Prostate gland (tissue), 2 donors: ENCODE measurements at regions not wholly inside any gene's neighbourhood (a gene's known extent, or its start where the extent isn't known, plus 50 kb on each side); places are given as distances from the start of the nearest gene placed in this dataset.

Source experiments
- DNase-seq: peaks from one replicate; pipeline ENCODE4 v3.0.0-alpha.2; 2019; ENCODE audit warnings: low spot score
- H3K27ac ChIP-seq, 2 donors: fragments of 200-600 bp; sonication (generic); 2 replicates each; pipeline ENCODE4 v1.5.1; 2017 to 2019
- H3K27me3 ChIP-seq: fragments of 200-600 bp; sonication (generic); replicated peaks from 2 replicates; pipeline ENCODE4 v1.5.1; 2019; ENCODE audit not compliant: insufficient read depth
- H3K36me3 ChIP-seq, 2 donors: fragments of 200-600 bp; sonication (generic); 1 replicate in 1 of 2; 2 replicates in 1 of 2; pipeline versions ENCODE4 v1.5.1 to v1.8.1; 2017 to 2019
- H3K4me1 ChIP-seq: fragments of 200-600 bp; sonication (generic); replicated peaks from 2 replicates; pipeline ENCODE4 v1.5.1; 2019
- H3K4me3 ChIP-seq, 2 donors: fragments of 200-600 bp; sonication (generic); 2 replicates each; pipeline ENCODE4 v1.5.1; 2017 to 2019
- H3K9me3 ChIP-seq: fragments of 200-600 bp; sonication (generic); 2 replicates; pipeline ENCODE4 v1.5.1; 2017
- POLR2A ChIP-seq: fragments of 450-650 bp; IDR thresholded peaks from one replicate; pipeline ENCODE4 v1.6.1; 2016; ENCODE audit warnings: antibody characterized with exemption, mild to moderate bottlenecking
- POLR2AphosphoS5 ChIP-seq: sonication (generic); formaldehyde crosslinking; IDR thresholded peaks from one replicate; pipeline ENCODE4 v1.6.1; 2017; ENCODE audit warnings: antibody characterized with exemption
- WGBS: methylation state at CpG from one replicate; pipeline ENCODE4 v1.1.5; 2018; 5-methylcytosine and 5-hydroxymethylcytosine counted together
- intact Hi-C: fragments of 100-400 bp; cut with DNase I; formaldehyde crosslinking; loops from one replicate; pipeline ENCODE4 v1.14.2; 2022
- TF ChIP-seq, protein P1 (sequence below), 4 experiments: fragments of 200-600 bp in 2 of 4; fragments of 450-650 bp in 2 of 4; sonication (generic) in 2 of 4; IDR thresholded peaks; 1 replicate in 3 of 4; 2 replicates in 1 of 4; pipeline ENCODE4 v1.5.1; 2016 to 2019; ENCODE audit warnings: antibody characterized with exemption in 4 of 4, mild to moderate bottlenecking in 2 of 4, moderate library complexity in 2 of 4

DNA sequence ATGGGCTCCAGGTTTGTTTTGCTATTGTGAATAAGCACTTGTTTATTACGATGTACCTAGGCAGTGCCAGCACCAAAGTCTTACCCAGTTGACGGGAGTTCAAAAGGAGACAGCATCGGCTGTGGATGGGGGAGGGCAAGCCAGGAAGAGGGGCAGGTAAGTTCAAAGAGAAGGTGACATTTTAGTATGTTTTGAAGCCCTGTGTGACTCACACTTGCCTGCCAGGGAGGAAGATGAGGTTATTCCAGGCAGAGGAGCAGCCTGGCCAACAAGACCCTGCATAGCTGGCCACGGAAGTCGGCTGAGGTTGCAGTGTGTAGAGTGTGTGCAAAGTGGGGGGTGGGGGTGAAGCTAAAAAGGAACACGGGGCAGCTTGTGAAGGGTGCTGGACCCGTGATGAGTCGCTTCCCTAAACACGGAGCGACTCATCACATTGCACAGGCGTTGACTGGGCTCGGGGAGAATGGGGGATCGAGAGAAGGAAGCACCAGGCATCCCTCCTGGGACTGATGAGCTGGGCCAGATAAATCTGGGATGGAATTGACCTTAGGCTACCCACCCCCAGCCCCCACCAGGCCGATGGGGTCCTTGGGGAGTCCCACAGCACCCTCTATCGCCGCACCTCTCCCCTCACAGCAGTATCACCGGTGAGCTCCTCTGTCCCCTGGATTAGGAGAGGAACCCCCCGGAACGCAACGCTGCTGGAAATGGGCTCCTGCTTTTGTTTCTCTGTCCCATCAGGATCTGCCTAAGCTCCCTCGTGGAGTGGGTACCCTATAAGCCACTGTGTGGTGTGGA, 97.9 kb upstream of the IKZF1 start:
- H3K4me1 ChIP-seq: no peaks in the 10 kb centered on the region
- 82% methylated on average over 21 of the region's 21 CpGs for WGBS
- no peaks in the 10 kb centered on the region for H3K27me3 ChIP-seq
- no peak overlapping the region for H3K27ac ChIP-seq
- intact Hi-C loops: no loop called here
- H3K4me3 ChIP-seq: no peak overlapping the region
- H3K36me3 ChIP-seq: no peaks in the 10 kb centered on the region
- H3K9me3 ChIP-seq: no peaks in the 10 kb centered on the region
- DNase-seq: no peak
- TF ChIP-seq POLR2AphosphoS5 (no peak), POLR2A (no peak)
- TF ChIP-seq, protein P1, sequence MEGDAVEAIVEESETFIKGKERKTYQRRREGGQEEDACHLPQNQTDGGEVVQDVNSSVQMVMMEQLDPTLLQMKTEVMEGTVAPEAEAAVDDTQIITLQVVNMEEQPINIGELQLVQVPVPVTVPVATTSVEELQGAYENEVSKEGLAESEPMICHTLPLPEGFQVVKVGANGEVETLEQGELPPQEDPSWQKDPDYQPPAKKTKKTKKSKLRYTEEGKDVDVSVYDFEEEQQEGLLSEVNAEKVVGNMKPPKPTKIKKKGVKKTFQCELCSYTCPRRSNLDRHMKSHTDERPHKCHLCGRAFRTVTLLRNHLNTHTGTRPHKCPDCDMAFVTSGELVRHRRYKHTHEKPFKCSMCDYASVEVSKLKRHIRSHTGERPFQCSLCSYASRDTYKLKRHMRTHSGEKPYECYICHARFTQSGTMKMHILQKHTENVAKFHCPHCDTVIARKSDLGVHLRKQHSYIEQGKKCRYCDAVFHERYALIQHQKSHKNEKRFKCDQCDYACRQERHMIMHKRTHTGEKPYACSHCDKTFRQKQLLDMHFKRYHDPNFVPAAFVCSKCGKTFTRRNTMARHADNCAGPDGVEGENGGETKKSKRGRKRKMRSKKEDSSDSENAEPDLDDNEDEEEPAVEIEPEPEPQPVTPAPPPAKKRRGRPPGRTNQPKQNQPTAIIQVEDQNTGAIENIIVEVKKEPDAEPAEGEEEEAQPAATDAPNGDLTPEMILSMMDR (IDR thresholded peaks at IDR 0.05): no peak

GRCh38 chr7:50205011-50205410, 99.5 kb upstream of the IKZF1 start:
- WGBS: 70% methylated on average over 7 of the region's 7 CpGs
- intact Hi-C loops: no loop called here
- Histone ChIP-seq H3K27me3 (no peaks in the 10 kb centered on the region), H3K36me3 (no peaks in the 10 kb centered on the region), H3K9me3 (no peaks in the 10 kb centered on the region), H3K27ac (no peak overlapping the region), H3K4me3 (no peak overlapping the region), H3K4me1 (no peaks in the 10 kb centered on the region)
- no peak for DNase-seq
- no peak for TF ChIP-seq POLR2AphosphoS5
- TF ChIP-seq, protein P1 (IDR thresholded peaks at IDR 0.05): no peak
- no peak for TF ChIP-seq POLR2A

GRCh38 chr7:50204581-50204980, 99.9 kb upstream of the IKZF1 start:
- Histone ChIP-seq H3K27me3 (no peaks in the 10 kb centered on the region), H3K27ac (no peak overlapping the region), H3K4me1 (no peaks in the 10 kb centered on the region), H3K4me3 (no peak overlapping the region), H3K9me3 (no peaks in the 10 kb centered on the region), H3K36me3 (no peaks in the 10 kb centered on the region)
- intact Hi-C loops: no loop called here
- WGBS: 51% methylated on average over 5 of the region's 5 CpGs
- DNase-seq: no peak
- TF ChIP-seq POLR2AphosphoS5 (no peak), POLR2A (no peak)
- TF ChIP-seq, protein P1 (IDR thresholded peaks at IDR 0.05): no peak

GRCh38 chr7:50203521-50203920, 101.0 kb upstream of the IKZF1 start:
- no peaks in the 10 kb centered on the region for H3K27me3 ChIP-seq
- H3K9me3 ChIP-seq: no peaks in the 10 kb centered on the region
- no peaks in the 10 kb centered on the region for H3K4me1 ChIP-seq
- H3K36me3 ChIP-seq: no peaks in the 10 kb centered on the region
- TF ChIP-seq, protein P1 (IDR thresholded peaks at IDR 0.05): no peak
- no peak for TF ChIP-seq POLR2AphosphoS5
- no peak overlapping the region for H3K27ac ChIP-seq
- intact Hi-C loops: no loop called here
- no peak overlapping the region for H3K4me3 ChIP-seq
- WGBS: 65% methylated on average over 4 of the region's 4 CpGs
- DNase-seq: no peak

- Histone ChIP-seq H3K27ac (no peak overlapping the region), H3K36me3 (no peaks in the 10 kb centered on the region), H3K27me3 (no peaks in the 10 kb centered on the region), H3K4me1 (no peaks in the 10 kb centered on the region), H3K9me3 (no peaks in the 10 kb centered on the region), H3K4me3 (no peak overlapping the region)
- 69% methylated on average over 1 of the region's 1 CpG for WGBS
- TF ChIP-seq POLR2A (no peak), POLR2AphosphoS5 (no peak)
- TF ChIP-seq, protein P1 (IDR thresholded peaks at IDR 0.05): no peak
- intact Hi-C loops: no loop called here
- DNase-seq: no peak
Measured at GRCh38 chr7:50202052-50202555, 102.4 kb upstream of the IKZF1 start.
